ENCODE measurements at regions not wholly inside any gene's neighbourhood (a gene's known extent, or its start where the extent isn't known, plus 50 kb on each side); places are given as distances from the start of the nearest gene placed in this dataset.

- H3K4me3 Mint-ChIP-seq, result no peak overlapping the region
- no peaks in the 10 kb centered on the region for H3K4me1 ChIP-seq (ENCODE audit: control insufficient read depth in 2 of 2, insufficient read depth in 2 of 2, low read length in 2 of 2)
- H3K27ac ChIP-seq (ENCODE audit: low read length in 2 of 2), result no peak overlapping the region
- H3K79me2 ChIP-seq (ENCODE audit: control insufficient read depth, insufficient read depth, low read length), result no peaks in the 10 kb centered on the region
- CTCF ChIA-PET, result no interaction called here
- no peaks in the 10 kb centered on the region for H4K20me1 ChIP-seq (ENCODE audit: control insufficient read depth, insufficient read depth, low read length, poor library complexity, severe bottlenecking)
- no peak overlapping the region for H2AFZ ChIP-seq (ENCODE audit: insufficient read depth, low read depth, low read length, poor library complexity, severe bottlenecking)
- peaks cover 0 to 1% (median 0%) of the 10 kb centered on the region in 3 donors for H3K9me3 ChIP-seq (ENCODE audit: control extremely low read depth in 1 of 3, control insufficient read depth in 2 of 3, insufficient read depth in 1 of 3, low read length in 2 of 3)
- ATAC-seq (ENCODE audit: low read depth), result no peak
- peaks cover 7% of the 10 kb centered on the region for H3K4me1 Mint-ChIP-seq
- H3K9ac ChIP-seq (ENCODE audit: low read length), result no peak overlapping the region
- no peak overlapping the region for H3K27ac Mint-ChIP-seq
- 68% methylated on average over 4 of the region's 6 CpGs for WGBS (ENCODE audit: insufficient coverage)
- H3K9me3 Mint-ChIP-seq (ENCODE audit: insufficient read depth), result no peaks in the 10 kb centered on the region
- no peak overlapping the region for H3K4me2 ChIP-seq (replicated peaks; ENCODE audit: low read depth, low read length, poor library complexity, severe bottlenecking)
- TF ChIP-seq CTCF (IDR thresholded peaks at IDR 0.05) (no peak), EZH2 (IDR thresholded peaks at IDR 0.05; ENCODE audit: borderline replicate concordance, insufficient read depth, low read depth, low read length, poor library complexity, severe bottlenecking) (no peak)
- H3K4me3 ChIP-seq (ENCODE audit: control extremely low read depth in 1 of 5, extremely low read depth in 1 of 5, insufficient read depth in 1 of 5, low read depth in 2 of 5, low read length in 4 of 5), result no peak overlapping the region
- H3K36me3 ChIP-seq (replicated peaks in 1 of 2; ENCODE audit: control extremely low read depth in 1 of 2, control insufficient read depth in 1 of 2, extremely low read depth in 1 of 2, insufficient read depth in 2 of 2, low read length in 1 of 2), result no peaks in the 10 kb centered on the region
- no peaks in the 10 kb centered on the region for H3K27me3 ChIP-seq (replicated peaks in 1 of 4; ENCODE audit: control extremely low read depth in 1 of 4, control insufficient read depth in 3 of 4, insufficient read depth in 4 of 4, low read length in 3 of 4)
- POLR2A ChIA-PET, result no interaction called here
- intact Hi-C loops (cut with micrococcal nuclease), result no loop called here
- no peak for DNase-seq
- H3K27me3 Mint-ChIP-seq, result peaks cover 5% of the 10 kb centered on the region
Measured at GRCh38 chr7:33774762-33775523, 130.4 kb upstream of the BMPER start.

- Mint-ChIP-seq H3K4me3 (no peak overlapping the region), H3K27me3 (peaks cover 5% of the 10 kb centered on the region), H3K27ac (no peak overlapping the region), H3K9me3 (ENCODE audit: insufficient read depth) (no peaks in the 10 kb centered on the region), H3K4me1 (peaks cover 7% of the 10 kb centered on the region)
- ChIA-PET CTCF (no interaction called here), POLR2A (no interaction called here)
- Histone ChIP-seq H3K36me3 (replicated peaks in 1 of 2; ENCODE audit: control extremely low read depth in 1 of 2, control insufficient read depth in 1 of 2, extremely low read depth in 1 of 2, insufficient read depth in 2 of 2, low read length in 1 of 2) (no peaks in the 10 kb centered on the region), H3K4me2 (replicated peaks; ENCODE audit: low read depth, low read length, poor library complexity, severe bottlenecking) (no peak overlapping the region), H3K9ac (ENCODE audit: low read length) (no peak overlapping the region), H3K27me3 (replicated peaks in 1 of 4; ENCODE audit: control extremely low read depth in 1 of 4, control insufficient read depth in 3 of 4, insufficient read depth in 4 of 4, low read length in 3 of 4) (no peaks in the 10 kb centered on the region), H4K20me1 (ENCODE audit: control insufficient read depth, insufficient read depth, low read length, poor library complexity, severe bottlenecking) (no peaks in the 10 kb centered on the region), H3K9me3 (ENCODE audit: control extremely low read depth in 1 of 3, control insufficient read depth in 2 of 3, insufficient read depth in 1 of 3, low read length in 2 of 3) (peaks cover 0 to 4% (median 0%) of the 10 kb centered on the region in 3 donors), H2AFZ (ENCODE audit: insufficient read depth, low read depth, low read length, poor library complexity, severe bottlenecking) (no peak overlapping the region), H3K4me3 (ENCODE audit: control extremely low read depth in 1 of 5, extremely low read depth in 1 of 5, insufficient read depth in 1 of 5, low read depth in 2 of 5, low read length in 4 of 5) (no peak overlapping the region), H3K4me1 (ENCODE audit: control insufficient read depth in 2 of 2, insufficient read depth in 2 of 2, low read length in 2 of 2) (no peaks in the 10 kb centered on the region), H3K27ac (ENCODE audit: low read length in 2 of 2) (no peak overlapping the region), H3K79me2 (ENCODE audit: control insufficient read depth, insufficient read depth, low read length) (no peaks in the 10 kb centered on the region)
- ATAC-seq (ENCODE audit: low read depth) (no peak), DNase-seq (no peak)
- intact Hi-C loops (cut with micrococcal nuclease), result no loop called here
- no peak for TF ChIP-seq CTCF (IDR thresholded peaks at IDR 0.05)
- no peak for TF ChIP-seq EZH2 (IDR thresholded peaks at IDR 0.05; ENCODE audit: borderline replicate concordance, insufficient read depth, low read depth, low read length, poor library complexity, severe bottlenecking)
- WGBS (ENCODE audit: insufficient coverage), result 100% methylated on average over 1 of the region's 4 CpGs
Measured at GRCh38 chr7:33775790-33776189, 129.5 kb upstream of the BMPER start.
